Memory B cell (primary cell): ENCODE measurements at regions not wholly inside any gene's neighbourhood (a gene's known extent, or its start where the extent isn't known, plus 50 kb on each side); places are given as distances from the start of the nearest gene placed in this dataset.

Source experiments
- ATAC-seq: fragments of 150-1000 bp; cut with Tn5 transposase; 2 replicates; pipeline ENCODE4 v1.10.0; 2021; ENCODE audit warnings: low read depth, mild to moderate bottlenecking, moderate library complexity
- DNase-seq, 2 donors: peaks; one replicate each; pipeline ENCODE4 v3.0.0; 2022; ENCODE audit warnings: low spot score in 2 of 2
- H3K27ac Mint-ChIP-seq: one replicate; pipeline ENCODE4 v1.8.0; 2022; ENCODE audit warnings: mild to moderate bottlenecking, moderate library complexity, mixed read lengths
- H3K27me3 Mint-ChIP-seq: one replicate; pipeline ENCODE4 v1.8.0; 2022; ENCODE audit warnings: mixed read lengths
- H3K36me3 Mint-ChIP-seq: one replicate; pipeline ENCODE4 v1.8.0; 2022; ENCODE audit warnings: mild to moderate bottlenecking, mixed read lengths
- H3K4me1 Mint-ChIP-seq: one replicate; pipeline ENCODE4 v1.8.0; 2022; ENCODE audit warnings: mixed read lengths
- H3K4me3 Mint-ChIP-seq: one replicate; pipeline ENCODE4 v1.8.0; 2022; ENCODE audit warnings: mild to moderate bottlenecking, moderate library complexity, mixed read lengths
- H3K9me3 Mint-ChIP-seq: one replicate; pipeline ENCODE4 v1.8.0; 2022; ENCODE audit warnings: mixed read lengths

DNA sequence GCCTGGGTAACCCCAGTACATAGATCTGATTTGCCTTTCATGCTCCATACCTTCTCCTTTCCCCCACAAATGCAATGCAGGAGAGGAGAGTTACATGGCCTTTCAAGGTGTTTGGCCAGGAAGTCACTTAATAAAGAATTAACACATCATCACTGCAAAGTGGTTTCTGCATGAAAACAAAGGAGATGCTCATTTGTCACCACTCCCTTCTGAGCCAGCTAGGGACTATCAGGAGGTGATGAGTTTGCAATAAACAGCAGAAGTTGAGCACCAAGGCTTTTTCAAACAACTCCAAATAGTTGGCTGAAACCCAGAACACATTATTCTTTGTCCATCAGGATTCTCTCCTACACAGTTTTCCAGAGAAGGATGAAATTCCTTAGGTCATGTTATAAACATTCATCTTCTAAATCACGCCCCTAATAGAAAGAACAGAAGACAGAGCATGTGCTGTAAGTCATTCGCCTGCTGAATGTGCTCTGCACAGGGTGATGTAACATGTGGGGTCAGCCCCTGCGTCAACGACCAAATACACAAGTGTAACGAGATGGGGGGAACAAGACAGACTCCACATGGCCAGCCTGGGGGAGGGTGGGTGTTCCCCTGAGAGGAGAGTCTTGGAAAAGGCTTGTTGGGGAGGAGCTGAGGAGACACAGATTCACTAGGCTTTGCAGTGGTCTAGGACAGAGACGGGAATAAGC lies 87.3 kb upstream of the RMDN2 start:
- no peak overlapping the region for H3K27ac Mint-ChIP-seq
- ATAC-seq (no peak), DNase-seq (no peak)
- H3K36me3 Mint-ChIP-seq = no peaks in the 10 kb centered on the region
- H3K9me3 Mint-ChIP-seq = no peaks in the 10 kb centered on the region
- H3K4me3 Mint-ChIP-seq = no peak overlapping the region
- H3K27me3 Mint-ChIP-seq = no peaks in the 10 kb centered on the region
- peaks cover 2% of the 10 kb centered on the region for H3K4me1 Mint-ChIP-seq

- no peaks in the 10 kb centered on the region for H3K36me3 Mint-ChIP-seq
- no peak for ATAC-seq
- peaks cover 4% of the 10 kb centered on the region for H3K4me1 Mint-ChIP-seq
- H3K4me3 Mint-ChIP-seq = no peak overlapping the region
- no peak overlapping the region for H3K27ac Mint-ChIP-seq
- no peaks in the 10 kb centered on the region for H3K27me3 Mint-ChIP-seq
- DNase-seq = no peak
- no peaks in the 10 kb centered on the region for H3K9me3 Mint-ChIP-seq
Measured at GRCh38 chr2:37838541-37839167, 86.4 kb upstream of the RMDN2 start.

GRCh38 chr2:37839991-37840390 lies 85.1 kb upstream of the RMDN2 start:
- Mint-ChIP-seq H3K9me3 (no peaks in the 10 kb centered on the region), H3K36me3 (no peaks in the 10 kb centered on the region), H3K4me3 (no peak overlapping the region), H3K27me3 (no peaks in the 10 kb centered on the region), H3K4me1 (peaks cover 4% of the 10 kb centered on the region), H3K27ac (no peak overlapping the region)
- no peak for DNase-seq
- no peak for ATAC-seq

GRCh38 chr2:37842732-37843440 lies 82.2 kb upstream of the RMDN2 start:
- H3K9me3 Mint-ChIP-seq = no peaks in the 10 kb centered on the region
- peaks cover 4% of the 10 kb centered on the region for H3K4me1 Mint-ChIP-seq
- H3K27ac Mint-ChIP-seq = no peak overlapping the region
- DNase-seq (no peak), ATAC-seq (peak; percentile 27)
- no peaks in the 10 kb centered on the region for H3K27me3 Mint-ChIP-seq
- no peaks in the 10 kb centered on the region for H3K36me3 Mint-ChIP-seq
- no peak overlapping the region for H3K4me3 Mint-ChIP-seq

DNA sequence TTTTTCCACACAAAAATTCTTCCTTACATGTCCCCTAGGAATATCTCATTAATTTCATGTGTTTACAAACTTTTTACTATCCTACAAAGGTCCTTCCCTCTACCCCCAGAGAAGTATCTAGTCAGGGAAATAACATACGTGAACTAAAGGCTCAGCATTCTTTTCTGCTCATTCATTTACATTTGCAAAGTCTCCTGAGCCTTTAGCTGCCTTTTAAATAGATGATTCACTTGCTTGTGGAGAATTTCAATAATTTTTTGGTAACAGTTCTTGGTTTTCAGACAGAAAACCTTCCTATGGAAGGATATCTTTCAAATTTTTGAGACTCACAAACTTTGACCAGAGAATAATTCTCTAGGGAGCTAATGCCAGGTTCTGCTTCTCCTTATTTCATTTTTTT lies 81.5 kb upstream of the RMDN2 start:
- Mint-ChIP-seq H3K9me3 (no peaks in the 10 kb centered on the region), H3K27ac (no peak overlapping the region), H3K36me3 (no peaks in the 10 kb centered on the region), H3K27me3 (no peaks in the 10 kb centered on the region), H3K4me1 (peaks cover 4% of the 10 kb centered on the region), H3K4me3 (no peak overlapping the region)
- ATAC-seq (no peak), DNase-seq (no peak)

GRCh38 chr2:37846207-37846606 lies 78.9 kb upstream of the RMDN2 start:
- Mint-ChIP-seq H3K36me3 (no peaks in the 10 kb centered on the region), H3K9me3 (no peaks in the 10 kb centered on the region), H3K4me3 (no peak overlapping the region), H3K27ac (no peak overlapping the region), H3K27me3 (no peaks in the 10 kb centered on the region), H3K4me1 (peaks cover 6% of the 10 kb centered on the region)
- DNase-seq (no peak), ATAC-seq (no peak)

DNA sequence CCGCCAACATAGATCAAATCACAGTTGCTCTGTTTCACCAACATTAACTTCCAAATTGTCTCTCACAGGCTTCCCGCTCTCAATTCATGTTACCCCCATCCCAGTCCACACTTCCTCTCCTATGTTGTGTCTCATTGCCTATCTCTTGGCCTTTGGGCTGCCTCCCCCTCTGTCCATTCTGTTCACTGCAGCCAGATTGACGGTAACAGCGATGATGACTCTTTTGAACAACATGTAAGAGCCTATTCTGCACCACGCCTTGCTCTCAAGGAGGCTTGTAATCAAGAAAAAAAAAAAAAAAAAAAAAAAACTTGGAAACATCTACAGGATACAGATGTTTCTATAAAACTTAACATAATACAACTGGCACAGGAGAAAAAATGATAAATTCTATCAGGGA lies 77.3 kb upstream of the RMDN2 start:
- Mint-ChIP-seq H3K27ac (no peak overlapping the region), H3K36me3 (no peaks in the 10 kb centered on the region), H3K4me1 (peaks cover 10% of the 10 kb centered on the region), H3K4me3 (no peak overlapping the region), H3K9me3 (no peaks in the 10 kb centered on the region), H3K27me3 (no peaks in the 10 kb centered on the region)
- DNase-seq (no peak), ATAC-seq (no peak)

GRCh38 chr2:37848451-37848850 lies 76.6 kb upstream of the RMDN2 start:
- H3K4me3 Mint-ChIP-seq = no peak overlapping the region
- no peak overlapping the region for H3K27ac Mint-ChIP-seq
- DNase-seq (no peak), ATAC-seq (no peak)
- no peaks in the 10 kb centered on the region for H3K9me3 Mint-ChIP-seq
- no peaks in the 10 kb centered on the region for H3K27me3 Mint-ChIP-seq
- peaks cover 9% of the 10 kb centered on the region for H3K4me1 Mint-ChIP-seq
- no peaks in the 10 kb centered on the region for H3K36me3 Mint-ChIP-seq

GRCh38 chr2:37849911-37850310 lies 75.2 kb upstream of the RMDN2 start:
- Mint-ChIP-seq H3K4me1 (peaks cover 9% of the 10 kb centered on the region), H3K36me3 (no peaks in the 10 kb centered on the region), H3K4me3 (no peak overlapping the region), H3K9me3 (no peaks in the 10 kb centered on the region), H3K27me3 (no peaks in the 10 kb centered on the region), H3K27ac (no peak overlapping the region)
- DNase-seq = no peak
- no peak for ATAC-seq

DNA sequence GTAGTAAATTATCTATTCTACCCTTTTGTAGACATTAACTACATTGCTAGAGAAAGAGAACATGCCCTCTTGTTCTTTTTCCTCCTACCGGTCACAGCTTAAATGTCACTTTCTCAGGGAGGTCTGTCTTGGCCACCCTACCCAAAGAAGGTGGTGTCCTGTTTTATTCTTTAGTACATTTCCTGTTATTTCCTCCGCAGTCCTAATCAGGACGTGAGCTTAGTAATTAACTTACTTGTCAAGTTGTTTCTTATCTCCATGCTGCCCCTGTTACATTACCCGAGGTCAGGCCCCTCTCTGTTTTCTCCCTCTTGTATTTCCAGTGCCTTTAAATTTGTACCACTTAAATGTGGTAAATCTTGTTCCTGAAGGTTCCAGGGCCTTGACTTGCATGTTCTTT lies 73.7 kb upstream of the RMDN2 start:
- DNase-seq (no peak), ATAC-seq (peak; percentile 15)
- Mint-ChIP-seq H3K27me3 (no peaks in the 10 kb centered on the region), H3K27ac (peak overlapping the region; percentile 89), H3K9me3 (no peaks in the 10 kb centered on the region), H3K4me3 (peak overlapping the region; percentile 15), H3K4me1 (peaks cover 15% of the 10 kb centered on the region), H3K36me3 (no peaks in the 10 kb centered on the region)

- Mint-ChIP-seq H3K36me3 (no peaks in the 10 kb centered on the region), H3K27me3 (no peaks in the 10 kb centered on the region), H3K4me3 (no peak overlapping the region), H3K27ac (peak overlapping the region; percentile 89), H3K4me1 (peaks cover 15% of the 10 kb centered on the region), H3K9me3 (no peaks in the 10 kb centered on the region)
- DNase-seq (peak in 1 of 2 donors; percentile 18), ATAC-seq (peak; percentile 83)
Measured at GRCh38 chr2:37851828-37852584, 73.1 kb upstream of the RMDN2 start.

DNA sequence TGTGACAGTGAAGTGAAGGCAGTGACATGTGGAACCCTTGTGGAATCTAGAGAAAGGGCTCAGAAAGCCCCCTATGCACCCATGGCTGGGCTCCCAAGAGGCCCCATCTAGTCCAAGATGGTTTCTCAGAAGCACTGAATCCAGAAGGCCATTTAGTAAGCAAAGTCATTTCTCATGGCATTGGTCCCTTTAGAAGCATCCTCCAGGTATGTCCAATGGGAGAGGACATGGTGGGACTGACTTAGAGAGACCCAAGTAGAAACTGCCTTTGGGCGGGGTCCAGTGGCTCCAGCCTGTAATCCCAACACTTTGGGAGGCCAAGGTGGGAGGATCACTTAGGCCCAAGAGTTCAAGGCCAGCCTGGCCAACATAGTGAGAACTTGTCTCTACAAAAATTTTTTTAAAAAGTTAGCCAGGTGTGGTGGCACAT lies 72.5 kb upstream of the RMDN2 start:
- DNase-seq (no peak), ATAC-seq (no peak)
- peak overlapping the region; percentile 89 for H3K27ac Mint-ChIP-seq
- no peak overlapping the region for H3K4me3 Mint-ChIP-seq
- H3K36me3 Mint-ChIP-seq = no peaks in the 10 kb centered on the region
- no peaks in the 10 kb centered on the region for H3K27me3 Mint-ChIP-seq
- H3K4me1 Mint-ChIP-seq = peaks cover 15% of the 10 kb centered on the region
- no peaks in the 10 kb centered on the region for H3K9me3 Mint-ChIP-seq

- H3K27me3 Mint-ChIP-seq = peaks cover 2% of the 10 kb centered on the region
- ATAC-seq (no peak), DNase-seq (no peak)
- H3K27ac Mint-ChIP-seq = peak overlapping the region; percentile 68
- H3K9me3 Mint-ChIP-seq = peaks cover 2% of the 10 kb centered on the region
- no peak overlapping the region for H3K4me3 Mint-ChIP-seq
- peaks cover 4% of the 10 kb centered on the region for H3K36me3 Mint-ChIP-seq
- H3K4me1 Mint-ChIP-seq = peaks cover 15% of the 10 kb centered on the region
Measured at GRCh38 chr2:37854676-37855282, 70.3 kb upstream of the RMDN2 start.
